ENCODE measurements at regions not wholly inside any gene's neighbourhood (a gene's known extent, or its start where the extent isn't known, plus 50 kb on each side); places are given as distances from the start of the nearest gene placed in this dataset.

GRCh38 chr20:23227976-23228375 is 122.6 kb upstream of the NXT1 start:
- Histone ChIP-seq H3K14ac (ENCODE audit: low read length) (no peak overlapping the region), H3K4ac (ENCODE audit: low read length) (no peak overlapping the region), H3K23ac (ENCODE audit: low read depth, low read length, poor library complexity) (no peak overlapping the region), H3K4me2 (ENCODE audit: insufficient read depth, low read length, poor library complexity, severe bottlenecking) (no peak overlapping the region), H2BK12ac (ENCODE audit: low read length) (no peak overlapping the region), H4K8ac (ENCODE audit: low read depth, low read length) (no peak overlapping the region), H2BK15ac (ENCODE audit: low read length) (no peak overlapping the region), H3K27me3 (ENCODE audit: control insufficient read depth in 3 of 3, insufficient read depth in 3 of 3, low read depth in 1 of 3, low read length in 3 of 3) (no peaks in the 10 kb centered on the region), H2BK5ac (ENCODE audit: low read length) (no peak overlapping the region), H3K9me3 (replicated peaks in 1 of 2; ENCODE audit: control insufficient read depth in 2 of 2, insufficient read depth in 1 of 2, low read depth in 1 of 2, low read length in 2 of 2) (no peaks in the 10 kb centered on the region), H2AFZ (ENCODE audit: low read length) (no peak overlapping the region), H3K36me3 (replicated peaks in 1 of 2; ENCODE audit: control insufficient read depth in 2 of 2, insufficient read depth in 2 of 2, low read length in 2 of 2) (no peaks in the 10 kb centered on the region), H3K4me3 (ENCODE audit: low read length in 2 of 2) (no peak overlapping the region), H3K79me1 (ENCODE audit: low read depth, low read length) (no peaks in the 10 kb centered on the region), H4K91ac (ENCODE audit: low read depth, low read length, poor library complexity) (no peak overlapping the region), H3K4me1 (ENCODE audit: control insufficient read depth in 2 of 2, insufficient read depth in 1 of 2, low read depth in 1 of 2, low read length in 2 of 2) (no peaks in the 10 kb centered on the region), H3K18ac (ENCODE audit: low read length) (no peak overlapping the region), H2AK5ac (ENCODE audit: low read depth, low read length) (no peak overlapping the region), H3K27ac (replicated peaks; ENCODE audit: low read length) (no peak overlapping the region), H3K9ac (ENCODE audit: low read depth, low read length, poor library complexity) (no peak overlapping the region), H2BK120ac (ENCODE audit: low read depth, low read length) (no peak overlapping the region)
- no peak for DNase-seq (ENCODE audit: low spot score)
- WGBS, 2 donors (ENCODE audit: extremely low coverage in 2 of 2, insufficient read length in 2 of 2, insufficient replicate concordance in 1 of 2), result no CpG with 5 or more reads among the region's 7 CpGs

- no peak overlapping the region for H3K27ac ChIP-seq (replicated peaks; ENCODE audit: low read length)
- no peaks in the 10 kb centered on the region for H3K36me3 ChIP-seq (replicated peaks in 1 of 2; ENCODE audit: control insufficient read depth in 2 of 2, insufficient read depth in 2 of 2, low read length in 2 of 2)
- no CpG with 5 or more reads among the region's 4 CpGs for WGBS, 2 donors (ENCODE audit: extremely low coverage in 2 of 2, insufficient read length in 2 of 2, insufficient replicate concordance in 1 of 2)
These were observed 123.3 kb upstream of the NXT1 start for GRCh38 chr20:23227274-23227673.

GRCh38 chr20:23226612-23227265 is 123.9 kb upstream of the NXT1 start:
- no peak overlapping the region for H2AK5ac ChIP-seq (ENCODE audit: low read depth, low read length)
- no peaks in the 10 kb centered on the region for H3K36me3 ChIP-seq (replicated peaks in 1 of 2; ENCODE audit: control insufficient read depth in 2 of 2, insufficient read depth in 2 of 2, low read length in 2 of 2)
- no peak overlapping the region for H2BK15ac ChIP-seq (ENCODE audit: low read length)
- H2BK5ac ChIP-seq (ENCODE audit: low read length), result no peak overlapping the region
- H3K79me1 ChIP-seq (ENCODE audit: low read depth, low read length), result no peaks in the 10 kb centered on the region
- no peak overlapping the region for H3K4me2 ChIP-seq (ENCODE audit: insufficient read depth, low read length, poor library complexity, severe bottlenecking)
- no peak overlapping the region for H3K9ac ChIP-seq (ENCODE audit: low read depth, low read length, poor library complexity)
- no peak overlapping the region for H3K14ac ChIP-seq (ENCODE audit: low read length)
- no peak overlapping the region for H3K23ac ChIP-seq (ENCODE audit: low read depth, low read length, poor library complexity)
- no peaks in the 10 kb centered on the region for H3K27me3 ChIP-seq (ENCODE audit: control insufficient read depth in 3 of 3, insufficient read depth in 3 of 3, low read depth in 1 of 3, low read length in 3 of 3)
- no peaks in the 10 kb centered on the region for H3K9me3 ChIP-seq (replicated peaks in 1 of 2; ENCODE audit: control insufficient read depth in 2 of 2, insufficient read depth in 1 of 2, low read depth in 1 of 2, low read length in 2 of 2)
- H3K4me3 ChIP-seq (ENCODE audit: low read length in 2 of 2), result no peak overlapping the region
- no peak overlapping the region for H2BK120ac ChIP-seq (ENCODE audit: low read depth, low read length)
- no peak overlapping the region for H3K27ac ChIP-seq (replicated peaks; ENCODE audit: low read length)
- WGBS, 2 donors (ENCODE audit: extremely low coverage in 2 of 2, insufficient read length in 2 of 2, insufficient replicate concordance in 1 of 2), result no CpG with 5 or more reads among the region's 2 CpGs
- H3K18ac ChIP-seq (ENCODE audit: low read length), result no peak overlapping the region
- no peak overlapping the region for H4K91ac ChIP-seq (ENCODE audit: low read depth, low read length, poor library complexity)
- H3K4me1 ChIP-seq (ENCODE audit: control insufficient read depth in 2 of 2, insufficient read depth in 1 of 2, low read depth in 1 of 2, low read length in 2 of 2), result no peaks in the 10 kb centered on the region
- H3K4ac ChIP-seq (ENCODE audit: low read length), result no peak overlapping the region
- H2AFZ ChIP-seq (ENCODE audit: low read length), result no peak overlapping the region
- no peak for DNase-seq (ENCODE audit: low spot score)
- no peak overlapping the region for H2BK12ac ChIP-seq (ENCODE audit: low read length)
- no peak overlapping the region for H4K8ac ChIP-seq (ENCODE audit: low read depth, low read length)

More at GRCh38 chr20:23227274-23227673, 123.3 kb upstream of the NXT1 start:
- Histone ChIP-seq H4K8ac (ENCODE audit: low read depth, low read length) (no peak overlapping the region), H3K18ac (ENCODE audit: low read length) (no peak overlapping the region), H3K9me3 (replicated peaks in 1 of 2; ENCODE audit: control insufficient read depth in 2 of 2, insufficient read depth in 1 of 2, low read depth in 1 of 2, low read length in 2 of 2) (no peaks in the 10 kb centered on the region), H3K4me1 (ENCODE audit: control insufficient read depth in 2 of 2, insufficient read depth in 1 of 2, low read depth in 1 of 2, low read length in 2 of 2) (no peaks in the 10 kb centered on the region), H4K91ac (ENCODE audit: low read depth, low read length, poor library complexity) (no peak overlapping the region), H2BK15ac (ENCODE audit: low read length) (no peak overlapping the region), H2BK12ac (ENCODE audit: low read length) (no peak overlapping the region), H3K4me3 (ENCODE audit: low read length in 2 of 2) (no peak overlapping the region), H2BK120ac (ENCODE audit: low read depth, low read length) (no peak overlapping the region), H3K27me3 (ENCODE audit: control insufficient read depth in 3 of 3, insufficient read depth in 3 of 3, low read depth in 1 of 3, low read length in 3 of 3) (no peaks in the 10 kb centered on the region), H3K79me1 (ENCODE audit: low read depth, low read length) (no peaks in the 10 kb centered on the region), H3K14ac (ENCODE audit: low read length) (no peak overlapping the region), H2BK5ac (ENCODE audit: low read length) (no peak overlapping the region), H3K9ac (ENCODE audit: low read depth, low read length, poor library complexity) (no peak overlapping the region), H3K4me2 (ENCODE audit: insufficient read depth, low read length, poor library complexity, severe bottlenecking) (no peak overlapping the region), H3K4ac (ENCODE audit: low read length) (no peak overlapping the region), H2AFZ (ENCODE audit: low read length) (no peak overlapping the region), H3K23ac (ENCODE audit: low read depth, low read length, poor library complexity) (no peak overlapping the region), H2AK5ac (ENCODE audit: low read depth, low read length) (no peak overlapping the region)
- DNase-seq (ENCODE audit: low spot score), result no peak

GRCh38 chr20:23225407-23226060 is 125.1 kb upstream of the NXT1 start:
- Histone ChIP-seq H3K18ac (ENCODE audit: low read length) (no peak overlapping the region), H3K36me3 (replicated peaks in 1 of 2; ENCODE audit: control insufficient read depth in 2 of 2, insufficient read depth in 2 of 2, low read length in 2 of 2) (no peaks in the 10 kb centered on the region), H2BK5ac (ENCODE audit: low read length) (no peak overlapping the region), H3K14ac (ENCODE audit: low read length) (no peak overlapping the region), H3K4me2 (ENCODE audit: insufficient read depth, low read length, poor library complexity, severe bottlenecking) (no peak overlapping the region), H3K4ac (ENCODE audit: low read length) (no peak overlapping the region), H2BK120ac (ENCODE audit: low read depth, low read length) (no peak overlapping the region), H4K91ac (ENCODE audit: low read depth, low read length, poor library complexity) (no peak overlapping the region), H3K4me1 (ENCODE audit: control insufficient read depth in 2 of 2, insufficient read depth in 1 of 2, low read depth in 1 of 2, low read length in 2 of 2) (no peaks in the 10 kb centered on the region), H2AFZ (ENCODE audit: low read length) (no peak overlapping the region), H3K27me3 (ENCODE audit: control insufficient read depth in 3 of 3, insufficient read depth in 3 of 3, low read depth in 1 of 3, low read length in 3 of 3) (no peaks in the 10 kb centered on the region), H2BK12ac (ENCODE audit: low read length) (no peak overlapping the region), H2BK15ac (ENCODE audit: low read length) (no peak overlapping the region), H2AK5ac (ENCODE audit: low read depth, low read length) (no peak overlapping the region), H4K8ac (ENCODE audit: low read depth, low read length) (no peak overlapping the region), H3K9ac (ENCODE audit: low read depth, low read length, poor library complexity) (no peak overlapping the region), H3K9me3 (replicated peaks in 1 of 2; ENCODE audit: control insufficient read depth in 2 of 2, insufficient read depth in 1 of 2, low read depth in 1 of 2, low read length in 2 of 2) (no peaks in the 10 kb centered on the region), H3K23ac (ENCODE audit: low read depth, low read length, poor library complexity) (no peak overlapping the region), H3K27ac (replicated peaks; ENCODE audit: low read length) (no peak overlapping the region), H3K79me1 (ENCODE audit: low read depth, low read length) (no peaks in the 10 kb centered on the region), H3K4me3 (ENCODE audit: low read length in 2 of 2) (no peak overlapping the region)
- WGBS, 2 donors (ENCODE audit: extremely low coverage in 2 of 2, insufficient read length in 2 of 2, insufficient replicate concordance in 1 of 2), result no CpG with 5 or more reads among the region's 6 CpGs
- no peak for DNase-seq (ENCODE audit: low spot score)

Data from neuronal stem cell (in vitro differentiated cells).